GM23338 (cell line): ENCODE measurements at regions not wholly inside any gene's neighbourhood (a gene's known extent, or its start where the extent isn't known, plus 50 kb on each side); places are given as distances from the start of the nearest gene placed in this dataset.

Experiments used
- ATAC-seq: fragments of 200-7000 bp; cut with Tn5 transposase; 3 replicates; pipeline ENCODE4 v1.9.1; 2020
- DNase-seq: peaks from one replicate; pipeline ENCODE4 v3.0.0-alpha.2; 2015; ENCODE audit warnings: low spot score
- H2AFZ ChIP-seq: fragments of 200-600 bp; sonication (generic); 2 replicates; pipeline ENCODE4 v1.8.0; 2016; ENCODE audit warnings: antibody characterized with exemption, mild to moderate bottlenecking, moderate library complexity
- H3F3A ChIP-seq: fragments of 200-600 bp; sonication (generic); replicated peaks from 2 replicates; pipeline ENCODE4 v1.8.0; 2017; ENCODE audit warnings: antibody characterized with exemption, mixed run types, low read depth
- H3K27ac ChIP-seq: fragments of 200-600 bp; sonication (generic); 2 replicates; pipeline ENCODE4 v1.6.1; 2016; ENCODE audit warnings: low read depth
- H3K27me3 ChIP-seq: fragments of 200-600 bp; sonication (generic); 2 replicates; pipeline ENCODE4 v1.8.0; 2016; ENCODE audit warnings: mild to moderate bottlenecking, mixed run types, moderate library complexity; ENCODE audit not compliant: insufficient read depth
- H3K36me3 ChIP-seq: fragments of 200-600 bp; sonication (generic); 2 replicates; pipeline ENCODE4 v1.8.0; 2016; ENCODE audit warnings: mild to moderate bottlenecking; ENCODE audit not compliant: insufficient read depth
- H3K4me1 ChIP-seq: fragments of 200-600 bp; sonication (generic); 2 replicates; pipeline ENCODE4 v1.8.0; 2016; ENCODE audit warnings: mild to moderate bottlenecking, moderate library complexity; ENCODE audit not compliant: insufficient read depth
- H3K4me2 ChIP-seq: fragments of 200-600 bp; sonication (generic); 2 replicates; pipeline ENCODE4 v1.7.1; 2017; ENCODE audit warnings: mixed run types
- H3K4me3 ChIP-seq: fragments of 200-600 bp; sonication (generic); 2 replicates; pipeline ENCODE4 v1.6.1; 2016; ENCODE audit warnings: mixed run types
- H3K79me2 ChIP-seq: fragments of 200-600 bp; sonication (generic); replicated peaks from 2 replicates; pipeline ENCODE4 v1.8.0; 2017; ENCODE audit warnings: mild to moderate bottlenecking; ENCODE audit not compliant: insufficient read depth
- H3K9me2 ChIP-seq: fragments of 200-600 bp; sonication (generic); 2 replicates; pipeline ENCODE4 v1.8.0; 2017; ENCODE audit not compliant: insufficient read depth
- H4K20me1 ChIP-seq: fragments of 200-600 bp; sonication (generic); replicated peaks from 2 replicates; pipeline ENCODE4 v1.8.0; 2017; ENCODE audit warnings: mild to moderate bottlenecking; ENCODE audit not compliant: insufficient read depth
- H3K27ac Mint-ChIP-seq: 2 replicates; pipeline ENCODE4 v1.8.0; 2020; ENCODE audit warnings: inconsistent platforms, mild to moderate bottlenecking, moderate library complexity, mixed read lengths
- H3K27me3 Mint-ChIP-seq: 3 replicates; pipeline ENCODE4 v1.8.0; 2022; ENCODE audit warnings: low read depth, mild to moderate bottlenecking, moderate library complexity, mixed read lengths, inconsistent platforms; ENCODE audit not compliant: insufficient read depth, poor library complexity
- H3K36me3 Mint-ChIP-seq: 3 replicates; pipeline ENCODE4 v1.8.0; 2021; ENCODE audit warnings: low read depth, mild to moderate bottlenecking, inconsistent platforms, moderate library complexity, mixed read lengths
- H3K4me1 Mint-ChIP-seq: 3 replicates; pipeline ENCODE4 v1.8.0; 2020; ENCODE audit warnings: mild to moderate bottlenecking, inconsistent platforms, mixed read lengths
- H3K4me3 Mint-ChIP-seq: 3 replicates; pipeline ENCODE4 v1.8.0; 2021; ENCODE audit warnings: moderate library complexity, mild to moderate bottlenecking, inconsistent platforms, mixed read lengths
- H3K9me3 Mint-ChIP-seq: 3 replicates; pipeline ENCODE4 v1.8.0; 2020; ENCODE audit warnings: moderate library complexity, mild to moderate bottlenecking, inconsistent platforms, mixed read lengths
- CREB1 ChIP-seq: fragments of 250-450 bp; sonication (Bioruptor Pico); IDR thresholded peaks from 2 replicates; pipeline ENCODE4 v1.5.0; 2020; ENCODE audit warnings: low read depth, mild to moderate bottlenecking, moderate library complexity
- CTCF ChIP-seq, 2 experiments: fragments of 200-600 bp in 1 of 2; sonication (generic) in 1 of 2; conservative IDR thresholded peaks; 2 replicates each; pipeline versions ENCODE4 v1.5.1 to v1.6.1; 2016 to 2017; ENCODE audit warnings: antibody characterized with exemption in 2 of 2, low read depth in 2 of 2, mild to moderate bottlenecking in 2 of 2, moderate library complexity in 1 of 2
- ETS1 ChIP-seq: IDR thresholded peaks from 2 replicates; pipeline ENCODE4 v1.6.1; 2016; ENCODE audit warnings: antibody characterized with exemption
- NANOG ChIP-seq: IDR thresholded peaks from 2 replicates; pipeline ENCODE4 v1.6.1; 2016; ENCODE audit warnings: antibody characterized with exemption, borderline replicate concordance
- POLR2AphosphoS5 ChIP-seq: IDR thresholded peaks from 2 replicates; pipeline ENCODE4 v1.6.1; 2016; ENCODE audit warnings: antibody characterized with exemption, low read depth
- REST ChIP-seq: IDR thresholded peaks from one replicate; pipeline ENCODE4 v1.6.1; 2018; ENCODE audit warnings: antibody characterized with exemption; ENCODE audit not compliant: unreplicated experiment
- STAT1 ChIP-seq: IDR thresholded peaks from one replicate; pipeline ENCODE4 v1.6.1; 2016; ENCODE audit warnings: antibody characterized with exemption; ENCODE audit not compliant: unreplicated experiment
- ZNF114 ChIP-seq: fragments of 250-450 bp; sonication (Bioruptor Pico); IDR thresholded peaks from 2 replicates; pipeline ENCODE4 v1.5.0; 2020; ENCODE audit warnings: mild to moderate bottlenecking, moderate library complexity
- ZNF331 ChIP-seq: fragments of 250-450 bp; sonication (Bioruptor Pico); IDR thresholded peaks from 2 replicates; pipeline ENCODE4 v1.5.0; 2020; ENCODE audit warnings: low read depth, mild to moderate bottlenecking, moderate library complexity
- ZNF462 ChIP-seq: fragments of 250-450 bp; sonication (Bioruptor Pico); IDR thresholded peaks from 2 replicates; pipeline ENCODE4 v1.5.0; 2020; ENCODE audit warnings: mild to moderate bottlenecking, moderate library complexity

GRCh38 chr14:32012571-32012970 lies 64.5 kb upstream of the ARHGAP5 start:
- no peak overlapping the region for H2AFZ ChIP-seq

More at GRCh38 chr14:32012571-32012970, 64.5 kb upstream of the ARHGAP5 start:
- H3K27me3 Mint-ChIP-seq = peaks cover 4% of the 10 kb centered on the region
- no peak overlapping the region for H3K4me2 ChIP-seq
- no peaks in the 10 kb centered on the region for H3K36me3 Mint-ChIP-seq
- H3K4me1 ChIP-seq = no peaks in the 10 kb centered on the region; the same call in 1 of the 2 replicates
- no peaks in the 10 kb centered on the region for H3K36me3 ChIP-seq
- no peaks in the 10 kb centered on the region; the same call in 2 of the 3 replicates for H3K9me3 Mint-ChIP-seq
- no peaks in the 10 kb centered on the region; the same call in 1 of the 3 replicates for H3K4me1 Mint-ChIP-seq
- no peaks in the 10 kb centered on the region for H4K20me1 ChIP-seq
- no peaks in the 10 kb centered on the region for H3K27me3 ChIP-seq
- H3K4me3 ChIP-seq = no peak overlapping the region
- no peak overlapping the region for H3K4me3 Mint-ChIP-seq
- no peaks in the 10 kb centered on the region for H3F3A ChIP-seq
- no peak overlapping the region for H3K27ac ChIP-seq
- ATAC-seq = no peak
- no peaks in the 10 kb centered on the region for H3K79me2 ChIP-seq
- DNase-seq = no peak
- TF ChIP-seq ZNF462 (CRISPR knock-in tag) = no peak
- no peak for TF ChIP-seq ZNF114
- TF ChIP-seq ZNF331 (CRISPR knock-in tag) = no peak
- no peak for TF ChIP-seq CTCF (conservative IDR thresholded peaks at IDR 0.05; ENCODE audit: low read depth in 2 of 2)
- TF ChIP-seq POLR2AphosphoS5 = no peak
- no peak for TF ChIP-seq REST
- TF ChIP-seq NANOG = no peak
- TF ChIP-seq STAT1 = no peak
- TF ChIP-seq ETS1 = no peak
- TF ChIP-seq CREB1 = no peak
- no peak overlapping the region for H3K27ac Mint-ChIP-seq
- H3K9me2 ChIP-seq = 0 out of 2 replicates have a peak, but pooled peaks cover 6% of the 10 kb centered on the region
